Caco-2 (cell line): ENCODE measurements at regions not wholly inside any gene's neighbourhood (a gene's known extent, or its start where the extent isn't known, plus 50 kb on each side); places are given as distances from the start of the nearest gene placed in this dataset.

Source experiments
- BruUV-seq: library from RNA; stranded (reverse); fragments of 400-500 nt; replicated peaks from 2 replicates; lab custom pipeline; 2021; lab: Mats Ljungman, UMichigan
- CTCF ChIA-PET: fragments of 300-600 bp; sonication (Branson Sonifier 250); formaldehyde crosslinking; loops from one replicate; lab custom pipeline; 2022; ENCODE audit warnings: antibody characterized with exemption; lab: Charles Lee
- POLR2A ChIA-PET: fragments of 300-600 bp; sonication (Branson Sonifier 250); formaldehyde crosslinking; loops from one replicate; lab custom pipeline; 2022; ENCODE audit warnings: antibody characterized with exemption; lab: Charles Lee
- DNase-seq, 2 experiments: peaks; one replicate each; pipeline versions ENCODE4 v3.0.0 to v3.0.0-alpha.2; 2020 to 2022
- H3K27me3 ChIP-seq: replicated peaks from 2 replicates; pipeline ENCODE4 v1.6.0; 2011; ENCODE audit warnings: low read length; ENCODE audit not compliant: control insufficient read depth, insufficient read depth
- H3K36me3 ChIP-seq: 2 replicates; pipeline ENCODE4 v1.5.1; 2011; ENCODE audit warnings: low read length; ENCODE audit not compliant: control insufficient read depth, insufficient read depth
- H3K4me1 ChIP-seq: fragments of 250-450 bp; sonication (Bioruptor Pico); 2 replicates; pipeline ENCODE4 v1.5.1; 2020; ENCODE audit warnings: mild to moderate bottlenecking
- H3K4me3 ChIP-seq: 2 replicates; pipeline ENCODE4 v1.5.1; 2011; ENCODE audit warnings: low read depth, mild to moderate bottlenecking, control low read depth, low read length
- H3K9me3 ChIP-seq: fragments of 250-450 bp; sonication (Bioruptor Pico); 2 replicates; pipeline ENCODE4 v1.5.1; 2020; ENCODE audit warnings: mild to moderate bottlenecking, moderate library complexity
- H3K27ac Mint-ChIP-seq: one replicate; pipeline ENCODE4 v1.8.0; 2022; ENCODE audit warnings: mixed read lengths; ENCODE audit not compliant: unreplicated experiment
- H3K27me3 Mint-ChIP-seq: one replicate; pipeline ENCODE4 v1.8.0; 2022; ENCODE audit warnings: mixed read lengths; ENCODE audit not compliant: insufficient read depth, unreplicated experiment
- H3K36me3 Mint-ChIP-seq: one replicate; pipeline ENCODE4 v1.8.0; 2022; ENCODE audit warnings: mild to moderate bottlenecking, mixed read lengths; ENCODE audit not compliant: insufficient read depth, unreplicated experiment
- H3K4me1 Mint-ChIP-seq: one replicate; pipeline ENCODE4 v1.8.0; 2022; ENCODE audit warnings: low read depth, mixed read lengths; ENCODE audit not compliant: unreplicated experiment
- H3K4me3 Mint-ChIP-seq: one replicate; pipeline ENCODE4 v1.8.0; 2022; ENCODE audit warnings: mild to moderate bottlenecking, moderate library complexity, mixed read lengths; ENCODE audit not compliant: unreplicated experiment
- H3K9me3 Mint-ChIP-seq: one replicate; pipeline ENCODE4 v1.8.0; 2022; ENCODE audit warnings: mixed read lengths; ENCODE audit not compliant: unreplicated experiment
- CTCF ChIP-seq, 2 experiments: fragments of 200-600 bp in 1 of 2; IDR thresholded peaks; 1 replicate in 1 of 2; 2 replicates in 1 of 2; pipeline versions ENCODE4 v1.5.1 to v1.8.0; 2011 to 2022; ENCODE audit warnings: antibody characterized with exemption in 1 of 2, control low read depth in 1 of 2, inconsistent platforms in 1 of 2, low read depth in 1 of 2, low read length in 1 of 2, mild to moderate bottlenecking in 1 of 2, moderate library complexity in 1 of 2; ENCODE audit not compliant: insufficient read depth in 1 of 2, severe bottlenecking in 1 of 2, unreplicated experiment in 1 of 2
- intact Hi-C: fragments of 100-400 bp; cut with micrococcal nuclease; formaldehyde crosslinking; loops from one replicate; pipeline ENCODE4 v1.10.0; 2022; ENCODE audit not compliant: unreplicated experiment

- peaks cover 11% of the 10 kb centered on the region for H3K27me3 Mint-ChIP-seq
- Histone ChIP-seq H3K4me3 (no peak overlapping the region), H3K36me3 (no peaks in the 10 kb centered on the region), H3K9me3 (no peaks in the 10 kb centered on the region), H3K27me3 (no peaks in the 10 kb centered on the region), H3K4me1 (no peaks in the 10 kb centered on the region)
- no peak for DNase-seq
- no peak overlapping the region for H3K4me3 Mint-ChIP-seq
- intact Hi-C loops: no loop called here
- no peak overlapping the region for H3K27ac Mint-ChIP-seq
- ChIA-PET CTCF (no interaction called here), POLR2A (no interaction called here)
- no TSS peak for BruUV-seq
- no peak for TF ChIP-seq CTCF (IDR thresholded peaks at IDR 0.05; ENCODE audit: insufficient read depth in 1 of 2, low read depth in 1 of 2, low read length in 1 of 2, severe bottlenecking in 1 of 2, unreplicated experiment in 1 of 2)
- H3K4me1 Mint-ChIP-seq: no peaks in the 10 kb centered on the region
- no peaks in the 10 kb centered on the region for H3K36me3 Mint-ChIP-seq
- H3K9me3 Mint-ChIP-seq: no peaks in the 10 kb centered on the region
These were observed 324.9 kb downstream of the LPIN1 start for GRCh38 chr2:12071318-12071717.

- ChIA-PET CTCF (no interaction called here), POLR2A (no interaction called here)
- H3K9me3 Mint-ChIP-seq: no peaks in the 10 kb centered on the region
- no peaks in the 10 kb centered on the region for H3K9me3 ChIP-seq
- no peak overlapping the region for H3K4me3 Mint-ChIP-seq
- H3K27me3 Mint-ChIP-seq: peaks cover 14% of the 10 kb centered on the region
- H3K4me3 ChIP-seq: no peak overlapping the region
- no peak overlapping the region for H3K27ac Mint-ChIP-seq
- H3K4me1 Mint-ChIP-seq: no peaks in the 10 kb centered on the region
- intact Hi-C loops: no loop called here
- no peaks in the 10 kb centered on the region for H3K27me3 ChIP-seq
- TF ChIP-seq CTCF (IDR thresholded peaks at IDR 0.05; ENCODE audit: insufficient read depth in 1 of 2, low read depth in 1 of 2, low read length in 1 of 2, severe bottlenecking in 1 of 2, unreplicated experiment in 1 of 2): no peak
- BruUV-seq: no TSS peak
- DNase-seq: no peak
- H3K36me3 ChIP-seq: no peaks in the 10 kb centered on the region
- H3K36me3 Mint-ChIP-seq: no peaks in the 10 kb centered on the region
- H3K4me1 ChIP-seq: no peaks in the 10 kb centered on the region
These were observed 326.9 kb downstream of the LPIN1 start for GRCh38 chr2:12073217-12073852.

- no peaks in the 10 kb centered on the region for H3K36me3 ChIP-seq
- H3K4me1 Mint-ChIP-seq: no peaks in the 10 kb centered on the region
- intact Hi-C loops: no loop called here
- no peaks in the 10 kb centered on the region for H3K9me3 Mint-ChIP-seq
- no peak overlapping the region for H3K4me3 ChIP-seq
- no peak overlapping the region for H3K27ac Mint-ChIP-seq
- H3K36me3 Mint-ChIP-seq: no peaks in the 10 kb centered on the region
- no peak for TF ChIP-seq CTCF (IDR thresholded peaks at IDR 0.05; ENCODE audit: insufficient read depth in 1 of 2, low read depth in 1 of 2, low read length in 1 of 2, severe bottlenecking in 1 of 2, unreplicated experiment in 1 of 2)
- H3K4me1 ChIP-seq: no peaks in the 10 kb centered on the region
- H3K27me3 ChIP-seq: no peaks in the 10 kb centered on the region
- ChIA-PET POLR2A (no interaction called here), CTCF (no interaction called here)
- H3K27me3 Mint-ChIP-seq: peaks cover 14% of the 10 kb centered on the region
- DNase-seq: no peak
- no TSS peak for BruUV-seq
- H3K9me3 ChIP-seq: no peaks in the 10 kb centered on the region
- H3K4me3 Mint-ChIP-seq: no peak overlapping the region
These were observed 327.9 kb downstream of the LPIN1 start for GRCh38 chr2:12074126-12074844.
